Trophoblast cell (in vitro differentiated cells and primary cell): ENCODE measurements at regions not wholly inside any gene's neighbourhood (a gene's known extent, or its start where the extent isn't known, plus 50 kb on each side); places are given as distances from the start of the nearest gene placed in this dataset.

Experiments
- DNase-seq, 2 donors: peaks; one replicate each; pipeline ENCODE4 v3.0.0-alpha.2; 2016
- H2AFZ ChIP-seq: 2 replicates; pipeline ENCODE4 v1.6.1; 2013; ENCODE audit warnings: low read length, moderate library complexity, mild to moderate bottlenecking; ENCODE audit not compliant: insufficient read depth, poor library complexity
- H2AK5ac ChIP-seq: 2 replicates; pipeline ENCODE4 v1.6.1; 2013; ENCODE audit warnings: mild to moderate bottlenecking, low read length
- H2BK120ac ChIP-seq: 2 replicates; pipeline ENCODE4 v1.6.1; 2013; ENCODE audit warnings: low read length, mild to moderate bottlenecking, moderate library complexity; ENCODE audit not compliant: insufficient read depth, poor library complexity
- H2BK12ac ChIP-seq: 2 replicates; pipeline ENCODE4 v1.6.1; 2013; ENCODE audit warnings: mild to moderate bottlenecking, low read length, moderate library complexity
- H2BK5ac ChIP-seq: 2 replicates; pipeline ENCODE4 v1.6.1; 2013; ENCODE audit warnings: low read length, low read depth, moderate library complexity, mild to moderate bottlenecking; ENCODE audit not compliant: poor library complexity
- H3K14ac ChIP-seq: 2 replicates; pipeline ENCODE4 v1.6.1; 2013; ENCODE audit warnings: mild to moderate bottlenecking, low read length
- H3K18ac ChIP-seq: 2 replicates; pipeline ENCODE4 v1.6.1; 2013; ENCODE audit warnings: mild to moderate bottlenecking, low read length
- H3K23ac ChIP-seq: 2 replicates; pipeline ENCODE4 v1.6.1; 2013; ENCODE audit warnings: low read length
- H3K27ac ChIP-seq: 2 replicates; pipeline ENCODE4 v1.5.1; 2013; ENCODE audit warnings: low read depth, mild to moderate bottlenecking, inconsistent platforms, low read length, moderate library complexity
- H3K27me3 ChIP-seq: 2 replicates; pipeline ENCODE4 v1.6.1; 2013; ENCODE audit warnings: inconsistent platforms, mild to moderate bottlenecking, low read length, moderate library complexity; ENCODE audit not compliant: insufficient read depth
- H3K36me3 ChIP-seq, 2 experiments: 1 replicate in 1 of 2; 2 replicates in 1 of 2; pipeline ENCODE4 v1.6.1; 2013; ENCODE audit warnings: low read length in 2 of 2, mild to moderate bottlenecking in 2 of 2, moderate library complexity in 1 of 2; ENCODE audit not compliant: insufficient read depth in 2 of 2, control insufficient read depth in 1 of 2
- H3K4ac ChIP-seq: 2 replicates; pipeline ENCODE4 v1.6.1; 2013; ENCODE audit warnings: low read depth, mild to moderate bottlenecking, low read length, moderate library complexity
- H3K4me1 ChIP-seq, 2 experiments: 1 replicate in 1 of 2; 2 replicates in 1 of 2; pipeline ENCODE4 v1.6.1; 2013; ENCODE audit warnings: low read length in 2 of 2, mild to moderate bottlenecking in 2 of 2, moderate library complexity in 1 of 2; ENCODE audit not compliant: insufficient read depth in 2 of 2, control insufficient read depth in 1 of 2
- H3K4me2 ChIP-seq: 2 replicates; pipeline ENCODE4 v1.6.1; 2013; ENCODE audit warnings: inconsistent platforms, mild to moderate bottlenecking, low read length, moderate library complexity
- H3K4me3 ChIP-seq: 2 replicates; pipeline ENCODE4 v1.5.1; 2013; ENCODE audit warnings: mild to moderate bottlenecking, low read depth, low read length, inconsistent platforms
- H3K79me1 ChIP-seq: one replicate; pipeline ENCODE4 v1.6.1; 2013; ENCODE audit warnings: low read length
- H3K79me2 ChIP-seq: 2 replicates; pipeline ENCODE4 v1.6.1; 2013; ENCODE audit warnings: low read length, mild to moderate bottlenecking; ENCODE audit not compliant: control insufficient read depth, insufficient read depth, poor library complexity
- H3K9ac ChIP-seq: 2 replicates; pipeline ENCODE4 v1.6.1; 2013; ENCODE audit warnings: mild to moderate bottlenecking, low read length
- H3K9me3 ChIP-seq: 2 replicates; pipeline ENCODE4 v1.6.1; 2013; ENCODE audit warnings: low read depth, mild to moderate bottlenecking, control low read depth, inconsistent platforms, low read length; ENCODE audit not compliant: insufficient read depth
- H4K12ac ChIP-seq: 2 replicates; pipeline ENCODE4 v1.6.1; 2013; ENCODE audit warnings: low read depth, mild to moderate bottlenecking, low read length, moderate library complexity
- H4K8ac ChIP-seq: 2 replicates; pipeline ENCODE4 v1.6.1; 2013; ENCODE audit warnings: low read depth, mild to moderate bottlenecking, low read length, moderate library complexity
- H4K91ac ChIP-seq: one replicate; pipeline ENCODE4 v1.6.1; 2013; ENCODE audit warnings: low read depth, mild to moderate bottlenecking, low read length, moderate library complexity
- WGBS: extraction: QIAGEN DNeasy Blood & Tissue Kit; methylation state at CpG from one replicate; pipeline ENCODE4 v1.1.7; 2013; ENCODE audit warnings: missing lambda C conversion rate; ENCODE audit not compliant: insufficient read length, insufficient coverage; ENCODE audit errors: extremely low coverage; 5-methylcytosine and 5-hydroxymethylcytosine counted together

DNA sequence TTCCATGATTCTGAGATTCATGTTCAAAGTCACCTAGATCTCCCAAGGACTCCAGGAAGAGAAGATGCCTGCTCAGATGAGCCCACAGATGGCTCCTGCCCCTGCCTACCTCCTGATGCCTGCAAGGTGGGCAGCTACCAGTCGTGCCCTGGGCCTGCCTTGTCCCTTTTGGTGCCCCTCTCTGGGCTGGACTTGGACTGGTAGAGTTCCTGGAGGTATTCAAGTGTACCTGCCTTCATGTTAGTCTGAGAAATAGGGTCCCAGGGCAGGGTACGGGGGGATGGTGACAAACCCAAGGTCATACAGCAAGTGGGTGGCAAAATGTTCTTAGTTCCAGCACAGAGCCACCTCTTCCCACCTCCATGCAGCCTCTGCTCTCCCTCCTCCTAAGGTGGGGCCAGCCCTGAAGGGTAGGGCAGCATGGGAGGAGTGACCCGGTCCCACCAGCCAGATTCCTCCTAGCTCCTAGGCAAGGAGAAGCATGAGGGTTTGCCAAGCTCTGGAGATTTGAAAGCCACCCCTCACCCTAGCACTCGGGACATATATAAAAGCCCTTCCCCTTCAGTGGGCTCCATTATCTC is 80.8 kb upstream of the UNC5B start:
- Histone ChIP-seq H2AK5ac (no peak overlapping the region), H3K23ac (no peak overlapping the region), H4K12ac (no peak overlapping the region), H3K4me1 (peaks cover 0 to 5% of the 10 kb centered on the region in 2 experiments), H3K9me3 (no peaks in the 10 kb centered on the region), H3K27me3 (no peaks in the 10 kb centered on the region), H3K36me3 (no peaks in the 10 kb centered on the region), H3K18ac (no peak overlapping the region), H3K4me2 (no peak overlapping the region), H4K8ac (no peak overlapping the region), H3K14ac (no peak overlapping the region), H2BK5ac (no peak overlapping the region), H3K4me3 (no peak overlapping the region), H2AFZ (no peak overlapping the region), H2BK120ac (no peak overlapping the region), H3K4ac (no peak overlapping the region), H3K9ac (no peak overlapping the region), H3K27ac (no peak overlapping the region), H4K91ac (no peak overlapping the region), H3K79me2 (no peaks in the 10 kb centered on the region), H3K79me1 (no peaks in the 10 kb centered on the region), H2BK12ac (no peak overlapping the region)
- no CpG with 5 or more reads among the region's 4 CpGs for WGBS
- no peak for DNase-seq

GRCh38 chr10:71132321-71132810 is 80.0 kb upstream of the UNC5B start:
- Histone ChIP-seq H2BK5ac (no peak overlapping the region), H3K4me2 (no peak overlapping the region), H3K23ac (no peak overlapping the region), H3K36me3 (no peaks in the 10 kb centered on the region), H4K8ac (no peak overlapping the region), H3K79me2 (no peaks in the 10 kb centered on the region), H2AFZ (no peak overlapping the region), H3K14ac (no peak overlapping the region), H3K79me1 (no peaks in the 10 kb centered on the region), H4K12ac (no peak overlapping the region), H2AK5ac (no peak overlapping the region), H3K9me3 (peaks cover under 1% of the 10 kb centered on the region), H3K4me1 (peaks cover 0 to 5% of the 10 kb centered on the region in 2 experiments), H3K4ac (no peak overlapping the region), H2BK12ac (no peak overlapping the region), H3K27ac (no peak overlapping the region), H3K4me3 (no peak overlapping the region), H3K27me3 (no peaks in the 10 kb centered on the region), H4K91ac (no peak overlapping the region), H3K18ac (no peak overlapping the region), H3K9ac (no peak overlapping the region), H2BK120ac (no peak overlapping the region)
- no CpG with 5 or more reads among the region's 4 CpGs for WGBS
- DNase-seq: no peak

- no peak overlapping the region for H3K4ac ChIP-seq
- H3K27ac ChIP-seq: no peak overlapping the region
- H3K4me1 ChIP-seq: peaks cover 0 to 5% of the 10 kb centered on the region in 2 experiments
- H3K18ac ChIP-seq: no peak overlapping the region
- no peak overlapping the region for H3K23ac ChIP-seq
- H3K27me3 ChIP-seq: no peaks in the 10 kb centered on the region
- no peaks in the 10 kb centered on the region for H3K36me3 ChIP-seq
- peaks cover 3% of the 10 kb centered on the region for H3K9me3 ChIP-seq
- no peak overlapping the region for H3K9ac ChIP-seq
- no peak overlapping the region for H2AK5ac ChIP-seq
- H3K4me3 ChIP-seq: no peak overlapping the region
- no peak overlapping the region for H2BK12ac ChIP-seq
- no peak for DNase-seq
- H3K4me2 ChIP-seq: no peak overlapping the region
- H2BK120ac ChIP-seq: no peak overlapping the region
- H4K8ac ChIP-seq: no peak overlapping the region
- H4K12ac ChIP-seq: no peak overlapping the region
- no peak overlapping the region for H2AFZ ChIP-seq
- WGBS: no CpG with 5 or more reads among the region's 7 CpGs
- H3K79me2 ChIP-seq: no peaks in the 10 kb centered on the region
- no peak overlapping the region for H4K91ac ChIP-seq
- H3K79me1 ChIP-seq: no peaks in the 10 kb centered on the region
- no peak overlapping the region for H2BK5ac ChIP-seq
- H3K14ac ChIP-seq: no peak overlapping the region
Observed at GRCh38 chr10:71133710-71134686, 78.4 kb upstream of the UNC5B start.

DNA sequence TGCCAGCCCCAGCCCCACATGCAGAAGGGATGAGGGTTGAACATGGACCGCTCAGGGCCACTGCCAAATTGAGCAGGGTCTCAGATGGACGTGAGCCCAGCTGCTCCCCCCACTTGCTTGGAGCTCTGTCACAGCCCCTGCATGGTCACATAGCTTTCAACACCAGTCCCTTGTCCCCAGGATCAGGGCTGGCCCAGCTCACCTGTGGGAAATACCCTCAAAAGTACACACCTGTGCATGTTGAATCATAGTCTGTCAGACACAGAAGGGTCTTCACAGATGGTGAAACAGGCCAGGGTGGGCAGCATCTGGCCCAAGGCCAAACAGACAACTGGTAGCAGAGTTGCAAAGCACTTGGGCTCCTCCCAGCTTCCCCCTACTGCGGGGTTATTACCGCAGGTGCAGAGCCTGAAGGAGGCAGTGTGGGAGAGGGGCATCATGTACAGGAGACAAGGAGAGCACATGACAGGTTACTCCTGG is 77.6 kb upstream of the UNC5B start:
- H2AFZ ChIP-seq: no peak overlapping the region
- no peak overlapping the region for H3K4me2 ChIP-seq
- no peak overlapping the region for H3K23ac ChIP-seq
- no peak for DNase-seq
- no peaks in the 10 kb centered on the region for H3K36me3 ChIP-seq
- H3K27me3 ChIP-seq: no peaks in the 10 kb centered on the region
- H3K79me1 ChIP-seq: no peaks in the 10 kb centered on the region
- H4K91ac ChIP-seq: no peak overlapping the region
- H3K79me2 ChIP-seq: no peaks in the 10 kb centered on the region
- no peak overlapping the region for H3K4ac ChIP-seq
- H3K9ac ChIP-seq: no peak overlapping the region
- H3K4me1 ChIP-seq: peaks cover 0 to 5% of the 10 kb centered on the region in 2 experiments
- no peak overlapping the region for H2AK5ac ChIP-seq
- no peak overlapping the region for H4K8ac ChIP-seq
- H2BK5ac ChIP-seq: no peak overlapping the region
- H3K27ac ChIP-seq: no peak overlapping the region
- H3K4me3 ChIP-seq: no peak overlapping the region
- no CpG with 5 or more reads among the region's 4 CpGs for WGBS
- no peak overlapping the region for H2BK12ac ChIP-seq
- no peak overlapping the region for H4K12ac ChIP-seq
- no peak overlapping the region for H2BK120ac ChIP-seq
- no peak overlapping the region for H3K18ac ChIP-seq
- peaks cover 3% of the 10 kb centered on the region for H3K9me3 ChIP-seq
- no peak overlapping the region for H3K14ac ChIP-seq
